Chondrocyte (in vitro differentiated cells): ENCODE measurements at regions not wholly inside any gene's neighbourhood (a gene's known extent, or its start where the extent isn't known, plus 50 kb on each side); places are given as distances from the start of the nearest gene placed in this dataset.
"Not testable (repeated sequence)": the region's sequence is repeated elsewhere in the genome, so short reads cannot be mapped to it uniquely, and the experiment has no call there.

Experiments used
- DNase-seq: peaks from one replicate; pipeline ENCODE4 v3.0.0; 2021; ENCODE audit warnings: mixed read lengths, low spot score
- H3K27ac Mint-ChIP-seq: one replicate; pipeline ENCODE4 v1.8.0; 2021; ENCODE audit warnings: mild to moderate bottlenecking, moderate library complexity, mixed read lengths; ENCODE audit not compliant: unreplicated experiment
- H3K27me3 Mint-ChIP-seq: 2 replicates; pipeline ENCODE4 v1.8.0; 2021; ENCODE audit warnings: low read depth, mixed read lengths
- H3K36me3 Mint-ChIP-seq: 2 replicates; pipeline ENCODE4 v1.8.0; 2021; ENCODE audit warnings: low read depth, mixed read lengths
- H3K4me1 Mint-ChIP-seq: 2 replicates; pipeline ENCODE4 v1.8.0; 2021; ENCODE audit warnings: low read depth, mild to moderate bottlenecking, mixed read lengths
- H3K4me3 Mint-ChIP-seq: one replicate; pipeline ENCODE4 v1.8.0; 2021; ENCODE audit warnings: mild to moderate bottlenecking, moderate library complexity, mixed read lengths; ENCODE audit not compliant: unreplicated experiment
- H3K9me3 Mint-ChIP-seq: 2 replicates; pipeline ENCODE4 v1.8.0; 2021; ENCODE audit warnings: low read depth, mixed read lengths
- TF ChIP-seq, protein P1 (sequence below): fragments of 200-600 bp; sonication (generic); IDR thresholded peaks from 2 replicates; pipeline ENCODE4 v1.5.0; 2021; ENCODE audit warnings: antibody characterized with exemption, mild to moderate bottlenecking, moderate library complexity

DNA sequence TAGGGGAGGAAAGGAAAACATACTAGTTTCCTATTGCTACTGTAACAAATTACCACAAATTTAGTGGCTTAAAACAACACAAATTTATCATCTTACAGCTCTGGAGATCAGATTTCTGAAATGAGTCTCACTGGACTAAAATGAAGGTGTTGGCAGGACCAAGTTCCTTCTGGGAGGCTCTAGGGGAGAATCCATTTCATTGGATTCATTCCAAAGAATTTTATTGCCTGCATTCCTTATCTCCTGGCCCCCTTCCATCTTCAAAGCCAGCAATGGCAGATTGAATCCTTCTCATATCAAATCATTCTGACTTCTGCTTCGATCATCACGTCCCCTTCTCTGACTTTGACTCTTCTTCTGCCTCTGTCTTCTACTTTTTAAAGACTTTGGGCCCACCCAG is 250.9 kb downstream of the IRS1 start:
- Mint-ChIP-seq H3K36me3 (no peaks in the 10 kb centered on the region), H3K27ac (no peak overlapping the region), H3K4me1 (peaks cover 9% of the 10 kb centered on the region), H3K9me3 (no peaks in the 10 kb centered on the region), H3K27me3 (no peaks in the 10 kb centered on the region), H3K4me3 (no peak overlapping the region)
- DNase-seq: no peak
- TF ChIP-seq, protein P1, sequence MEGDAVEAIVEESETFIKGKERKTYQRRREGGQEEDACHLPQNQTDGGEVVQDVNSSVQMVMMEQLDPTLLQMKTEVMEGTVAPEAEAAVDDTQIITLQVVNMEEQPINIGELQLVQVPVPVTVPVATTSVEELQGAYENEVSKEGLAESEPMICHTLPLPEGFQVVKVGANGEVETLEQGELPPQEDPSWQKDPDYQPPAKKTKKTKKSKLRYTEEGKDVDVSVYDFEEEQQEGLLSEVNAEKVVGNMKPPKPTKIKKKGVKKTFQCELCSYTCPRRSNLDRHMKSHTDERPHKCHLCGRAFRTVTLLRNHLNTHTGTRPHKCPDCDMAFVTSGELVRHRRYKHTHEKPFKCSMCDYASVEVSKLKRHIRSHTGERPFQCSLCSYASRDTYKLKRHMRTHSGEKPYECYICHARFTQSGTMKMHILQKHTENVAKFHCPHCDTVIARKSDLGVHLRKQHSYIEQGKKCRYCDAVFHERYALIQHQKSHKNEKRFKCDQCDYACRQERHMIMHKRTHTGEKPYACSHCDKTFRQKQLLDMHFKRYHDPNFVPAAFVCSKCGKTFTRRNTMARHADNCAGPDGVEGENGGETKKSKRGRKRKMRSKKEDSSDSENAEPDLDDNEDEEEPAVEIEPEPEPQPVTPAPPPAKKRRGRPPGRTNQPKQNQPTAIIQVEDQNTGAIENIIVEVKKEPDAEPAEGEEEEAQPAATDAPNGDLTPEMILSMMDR: no peak

DNA sequence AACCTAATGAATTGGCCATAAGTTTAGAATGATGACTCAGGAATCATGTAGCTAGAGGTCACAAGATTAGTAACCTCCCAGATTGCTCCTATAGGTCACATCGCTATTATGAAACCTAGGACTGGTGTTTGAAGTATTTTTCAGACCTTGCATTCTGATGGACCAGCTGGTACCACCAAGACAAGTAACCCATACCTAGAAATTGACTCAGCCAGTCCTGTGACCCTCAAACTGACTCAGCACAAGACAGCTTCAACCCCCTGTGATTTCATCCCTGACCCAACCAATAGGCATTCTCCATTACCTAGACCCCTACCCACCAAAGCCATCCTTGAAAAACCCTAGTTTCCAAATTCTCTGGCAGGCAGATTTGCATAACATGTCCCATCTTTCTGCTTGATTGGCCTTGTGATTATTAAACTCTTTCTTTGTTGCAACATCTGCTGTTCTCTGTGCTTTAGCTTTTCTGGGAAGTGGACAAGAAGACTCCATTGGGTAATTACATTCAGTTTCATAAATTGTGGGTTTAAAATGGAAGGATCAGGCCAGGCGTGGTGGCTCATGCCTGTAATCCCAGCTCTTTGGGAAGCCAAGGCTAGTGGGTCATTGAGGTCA is 254.9 kb downstream of the IRS1 start:
- Mint-ChIP-seq H3K36me3 (no peaks in the 10 kb centered on the region), H3K4me1 (peaks cover 9% of the 10 kb centered on the region), H3K9me3 (no peaks in the 10 kb centered on the region), H3K27ac (no peak overlapping the region), H3K4me3 (no peak overlapping the region), H3K27me3 (no peaks in the 10 kb centered on the region)
- TF ChIP-seq, protein P1: no peak
- DNase-seq: no peak

DNA sequence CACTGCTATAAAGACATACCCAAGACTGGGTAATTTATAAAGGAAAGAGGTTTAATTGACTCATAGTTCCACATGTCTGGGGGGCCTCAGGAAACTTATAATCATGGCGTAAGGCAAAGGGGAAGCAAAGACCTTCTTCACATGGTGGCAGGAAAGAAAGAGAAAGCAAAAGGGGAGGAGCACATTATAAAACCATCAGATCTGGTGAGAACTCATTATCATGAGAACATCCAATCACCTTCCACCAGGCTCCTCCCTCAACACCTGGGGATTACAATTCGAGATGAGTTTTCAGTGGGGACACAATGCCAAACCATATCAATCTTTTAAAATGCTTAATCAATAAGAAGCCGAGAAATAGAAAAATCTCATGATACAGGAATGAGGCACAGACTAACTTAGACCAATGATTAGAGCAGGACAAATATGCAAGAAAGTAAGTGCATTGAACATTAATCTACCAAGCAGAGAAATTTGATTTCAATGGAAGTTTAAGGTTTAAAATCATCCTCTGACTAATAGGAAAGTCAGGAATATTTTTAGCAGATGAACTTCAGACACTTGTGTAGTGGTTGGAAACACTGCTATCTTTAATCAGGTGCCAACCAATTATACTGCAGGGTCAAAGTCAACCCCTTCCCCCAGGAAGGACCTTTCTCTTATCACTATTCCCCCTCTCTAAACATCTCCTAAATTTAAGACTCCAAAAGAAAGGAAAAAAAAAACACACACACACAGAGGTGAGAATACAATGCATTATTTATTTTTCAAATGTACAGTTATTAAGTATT is 259.2 kb downstream of the IRS1 start:
- DNase-seq: no peak
- Mint-ChIP-seq H3K4me1 (peaks cover under 1% of the 10 kb centered on the region), H3K27ac (no peak overlapping the region), H3K4me3 (no peak overlapping the region), H3K27me3 (no peaks in the 10 kb centered on the region), H3K36me3 (no peaks in the 10 kb centered on the region), H3K9me3 (no peaks in the 10 kb centered on the region)
- TF ChIP-seq, protein P1: no peak

DNA sequence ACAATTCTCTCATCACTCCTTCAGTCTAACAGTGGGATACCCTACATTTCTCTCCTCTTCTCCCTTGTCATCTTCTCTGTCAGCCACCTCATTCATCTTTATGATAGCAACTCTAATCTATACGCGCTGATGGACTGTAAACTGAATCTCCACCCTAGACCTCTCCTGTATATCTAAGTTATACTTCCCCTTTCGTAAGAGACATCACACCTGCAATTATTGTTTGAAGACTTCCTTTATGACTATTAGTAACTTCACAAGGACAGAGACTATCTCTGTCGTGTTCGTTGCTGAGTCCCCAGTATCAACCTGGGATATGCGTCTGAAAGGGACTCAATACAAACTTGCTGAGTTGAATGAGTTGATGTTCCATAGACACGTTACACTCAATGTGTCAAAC is 263.2 kb downstream of the IRS1 start:
- no peak overlapping the region for H3K27ac Mint-ChIP-seq
- H3K36me3 Mint-ChIP-seq: no peaks in the 10 kb centered on the region
- H3K4me1 Mint-ChIP-seq: peaks cover 3% of the 10 kb centered on the region
- TF ChIP-seq, protein P1: no peak
- no peak for DNase-seq
- H3K4me3 Mint-ChIP-seq: no peak overlapping the region
- no peaks in the 10 kb centered on the region for H3K27me3 Mint-ChIP-seq
- H3K9me3 Mint-ChIP-seq: no peaks in the 10 kb centered on the region

DNA sequence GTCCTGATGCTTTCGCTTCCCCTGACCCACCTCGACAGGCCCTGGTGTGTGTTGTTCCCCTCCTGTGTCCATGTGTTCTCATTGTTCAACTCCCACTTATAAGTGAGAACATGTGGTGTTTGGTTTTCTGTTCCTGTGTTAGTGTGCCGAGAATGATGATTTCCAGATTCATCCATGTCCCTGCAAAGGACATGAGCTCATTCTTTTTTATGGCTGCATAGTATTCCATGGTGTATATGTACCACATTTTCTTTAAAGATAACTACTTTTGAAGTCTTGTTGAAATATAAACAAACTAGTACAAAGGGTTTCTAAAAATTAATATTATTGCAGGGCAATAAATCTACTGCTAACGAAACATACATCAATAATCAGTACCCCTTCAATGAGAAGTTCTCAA is 266.6 kb downstream of the IRS1 start:
- H3K36me3 Mint-ChIP-seq, H3K27me3 Mint-ChIP-seq, H3K4me1 Mint-ChIP-seq, H3K9me3 Mint-ChIP-seq, DNase-seq, H3K4me3 Mint-ChIP-seq, H3K27ac Mint-ChIP-seq: not testable (repeated sequence)
